ENCODE measurements at regions not wholly inside any gene's neighbourhood (a gene's known extent, or its start where the extent isn't known, plus 50 kb on each side); places are given as distances from the start of the nearest gene placed in this dataset.

DNA sequence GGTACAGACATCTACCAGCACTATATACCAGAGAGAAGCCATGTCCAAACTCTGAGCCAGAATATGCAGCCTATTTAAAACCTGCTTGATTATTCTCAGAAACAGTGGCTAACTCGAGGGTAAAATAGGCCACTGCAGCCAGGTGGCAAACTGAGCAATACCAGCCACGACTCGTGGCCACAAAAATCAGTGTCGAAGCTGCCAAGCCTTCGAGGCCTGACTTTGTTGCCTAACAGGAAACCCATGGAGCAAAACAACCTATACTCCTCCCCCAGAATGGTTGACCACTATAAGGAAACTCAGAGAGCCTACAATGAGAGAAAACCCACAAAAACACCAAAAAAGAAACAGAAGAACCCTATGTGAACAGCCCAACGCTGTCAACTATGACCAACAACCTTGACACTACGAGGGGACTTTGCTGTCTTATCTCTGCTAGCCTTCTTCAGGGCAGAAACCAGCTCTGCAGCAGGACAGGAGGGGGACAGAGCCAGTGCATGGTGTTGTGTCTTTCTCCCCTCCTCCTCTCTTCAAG lies 133.8 kb downstream of the TMEM174 start:
- TF ChIP-seq, protein P1, sequence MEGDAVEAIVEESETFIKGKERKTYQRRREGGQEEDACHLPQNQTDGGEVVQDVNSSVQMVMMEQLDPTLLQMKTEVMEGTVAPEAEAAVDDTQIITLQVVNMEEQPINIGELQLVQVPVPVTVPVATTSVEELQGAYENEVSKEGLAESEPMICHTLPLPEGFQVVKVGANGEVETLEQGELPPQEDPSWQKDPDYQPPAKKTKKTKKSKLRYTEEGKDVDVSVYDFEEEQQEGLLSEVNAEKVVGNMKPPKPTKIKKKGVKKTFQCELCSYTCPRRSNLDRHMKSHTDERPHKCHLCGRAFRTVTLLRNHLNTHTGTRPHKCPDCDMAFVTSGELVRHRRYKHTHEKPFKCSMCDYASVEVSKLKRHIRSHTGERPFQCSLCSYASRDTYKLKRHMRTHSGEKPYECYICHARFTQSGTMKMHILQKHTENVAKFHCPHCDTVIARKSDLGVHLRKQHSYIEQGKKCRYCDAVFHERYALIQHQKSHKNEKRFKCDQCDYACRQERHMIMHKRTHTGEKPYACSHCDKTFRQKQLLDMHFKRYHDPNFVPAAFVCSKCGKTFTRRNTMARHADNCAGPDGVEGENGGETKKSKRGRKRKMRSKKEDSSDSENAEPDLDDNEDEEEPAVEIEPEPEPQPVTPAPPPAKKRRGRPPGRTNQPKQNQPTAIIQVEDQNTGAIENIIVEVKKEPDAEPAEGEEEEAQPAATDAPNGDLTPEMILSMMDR (conservative IDR thresholded peaks at IDR 0.05; ENCODE audit: low read depth in 2 of 2) = no peak
- TF ChIP-seq POLR2AphosphoS5 (IDR thresholded peaks at IDR 0.05; ENCODE audit: low read depth) (no peak), EZH2 (IDR thresholded peaks at IDR 0.05; ENCODE audit: low read depth, unreplicated experiment) (no peak)
